GM23338 (cell line): ENCODE measurements at regions not wholly inside any gene's neighbourhood (a gene's known extent, or its start where the extent isn't known, plus 50 kb on each side); places are given as distances from the start of the nearest gene placed in this dataset.

Experiments
- EZH2 ChIP-seq: fragments of 200-600 bp; sonication (generic); IDR thresholded peaks from one replicate; pipeline ENCODE4 v1.8.0; 2017; ENCODE audit warnings: antibody characterized with exemption, mild to moderate bottlenecking, low read depth; ENCODE audit not compliant: unreplicated experiment
- EZH2phosphoT487 ChIP-seq: fragments of 200-600 bp; sonication (generic); IDR thresholded peaks from one replicate; pipeline ENCODE4 v1.8.1; 2018; ENCODE audit warnings: antibody characterized with exemption; ENCODE audit not compliant: unreplicated experiment
- POLR2AphosphoS5 ChIP-seq: IDR thresholded peaks from 2 replicates; pipeline ENCODE4 v1.6.1; 2016; ENCODE audit warnings: antibody characterized with exemption, low read depth
- TF ChIP-seq, protein P1 (sequence below), 2 experiments: fragments of 200-600 bp in 1 of 2; sonication (generic) in 1 of 2; conservative IDR thresholded peaks; 2 replicates each; pipeline versions ENCODE4 v1.5.1 to v1.6.1; 2016 to 2017; ENCODE audit warnings: antibody characterized with exemption in 2 of 2, low read depth in 2 of 2, mild to moderate bottlenecking in 2 of 2, moderate library complexity in 1 of 2

DNA sequence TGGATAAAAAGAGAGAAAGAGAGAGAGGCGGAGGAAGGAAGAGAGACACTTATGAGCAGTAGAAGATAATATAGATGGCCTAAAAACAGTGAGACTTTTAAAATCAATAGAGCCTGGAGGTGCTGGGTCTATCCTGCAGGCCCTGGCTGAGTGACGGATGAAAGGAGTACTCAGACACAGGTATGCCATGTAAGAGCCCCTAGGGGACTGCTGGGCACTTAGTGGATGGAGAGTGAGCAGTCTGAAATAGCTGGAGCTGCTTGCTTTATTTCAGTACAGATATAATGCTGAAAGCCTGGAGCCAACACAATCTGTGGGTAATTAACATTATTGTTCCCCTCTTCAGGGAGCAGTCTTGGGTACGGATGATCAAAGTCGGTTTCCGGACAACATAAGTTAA, 578.6 kb downstream of the SPOCK3 start:
- TF ChIP-seq, protein P1, sequence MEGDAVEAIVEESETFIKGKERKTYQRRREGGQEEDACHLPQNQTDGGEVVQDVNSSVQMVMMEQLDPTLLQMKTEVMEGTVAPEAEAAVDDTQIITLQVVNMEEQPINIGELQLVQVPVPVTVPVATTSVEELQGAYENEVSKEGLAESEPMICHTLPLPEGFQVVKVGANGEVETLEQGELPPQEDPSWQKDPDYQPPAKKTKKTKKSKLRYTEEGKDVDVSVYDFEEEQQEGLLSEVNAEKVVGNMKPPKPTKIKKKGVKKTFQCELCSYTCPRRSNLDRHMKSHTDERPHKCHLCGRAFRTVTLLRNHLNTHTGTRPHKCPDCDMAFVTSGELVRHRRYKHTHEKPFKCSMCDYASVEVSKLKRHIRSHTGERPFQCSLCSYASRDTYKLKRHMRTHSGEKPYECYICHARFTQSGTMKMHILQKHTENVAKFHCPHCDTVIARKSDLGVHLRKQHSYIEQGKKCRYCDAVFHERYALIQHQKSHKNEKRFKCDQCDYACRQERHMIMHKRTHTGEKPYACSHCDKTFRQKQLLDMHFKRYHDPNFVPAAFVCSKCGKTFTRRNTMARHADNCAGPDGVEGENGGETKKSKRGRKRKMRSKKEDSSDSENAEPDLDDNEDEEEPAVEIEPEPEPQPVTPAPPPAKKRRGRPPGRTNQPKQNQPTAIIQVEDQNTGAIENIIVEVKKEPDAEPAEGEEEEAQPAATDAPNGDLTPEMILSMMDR (conservative IDR thresholded peaks at IDR 0.05; ENCODE audit: low read depth in 2 of 2): no peak
- TF ChIP-seq EZH2phosphoT487 (no peak), POLR2AphosphoS5 (no peak), EZH2 (no peak)
